A673 (cell line): ENCODE measurements at regions not wholly inside any gene's neighbourhood (a gene's known extent, or its start where the extent isn't known, plus 50 kb on each side); places are given as distances from the start of the nearest gene placed in this dataset.

Source experiments
- BruUV-seq: library from RNA; stranded (reverse); fragments of 400-500 nt; replicated peaks from 2 replicates; lab custom pipeline; 2021; lab: Mats Ljungman, UMichigan
- CTCF ChIA-PET: fragments of 300-600 bp; sonication (Branson Sonifier 250); formaldehyde crosslinking; loops from one replicate; lab custom pipeline; 2022; ENCODE audit warnings: antibody characterized with exemption; lab: Charles Lee
- POLR2A ChIA-PET: fragments of 300-600 bp; sonication (Branson Sonifier 250); formaldehyde crosslinking; loops from one replicate; lab custom pipeline; 2022; ENCODE audit warnings: antibody characterized with exemption; ENCODE audit not compliant: low non-redundant PET; lab: Charles Lee
- DNase-seq: peaks from one replicate; pipeline ENCODE4 v3.0.0-alpha.2; 2015; ENCODE audit warnings: low spot score
- H3K27ac ChIP-seq: fragments of 200-600 bp; sonication (generic); 2 replicates; pipeline ENCODE4 v1.5.1; 2016; ENCODE audit warnings: mixed run types, low read depth, mild to moderate bottlenecking, mixed read lengths, antibody characterized with exemption, low read length; ENCODE audit not compliant: poor library complexity, severe bottlenecking
- H3K27me3 ChIP-seq: fragments of 200-600 bp; sonication (generic); replicated peaks from 2 replicates; pipeline ENCODE4 v1.6.1; 2017; ENCODE audit warnings: mixed run types, low read depth, mild to moderate bottlenecking, mixed read lengths, antibody characterized with exemption, low read length; ENCODE audit not compliant: insufficient read depth, poor library complexity
- H3K36me3 ChIP-seq: fragments of 200-600 bp; sonication (generic); 2 replicates; pipeline ENCODE4 v1.6.1; 2016; ENCODE audit warnings: mixed run types, mild to moderate bottlenecking, mixed read lengths, antibody characterized with exemption, low read length; ENCODE audit not compliant: insufficient read depth, poor library complexity, severe bottlenecking
- H3K4me1 ChIP-seq: fragments of 200-600 bp; sonication (generic); 2 replicates; pipeline ENCODE4 v1.6.1; 2017; ENCODE audit warnings: mixed run types, mild to moderate bottlenecking, mixed read lengths, antibody characterized with exemption, low read length; ENCODE audit not compliant: insufficient read depth, poor library complexity, severe bottlenecking
- H3K4me3 ChIP-seq: fragments of 200-600 bp; sonication (generic); 2 replicates; pipeline ENCODE4 v1.5.1; 2016; ENCODE audit warnings: low read depth, mixed run types, mild to moderate bottlenecking, mixed read lengths, low read length; ENCODE audit not compliant: poor library complexity, severe bottlenecking
- H3K9me3 ChIP-seq: fragments of 200-600 bp; sonication (generic); 2 replicates; pipeline ENCODE4 v1.6.1; 2016; ENCODE audit warnings: mixed run types, low read depth, mild to moderate bottlenecking, mixed read lengths, antibody characterized with exemption, low read length; ENCODE audit not compliant: poor library complexity, severe bottlenecking
- EZH2 ChIP-seq: fragments of 200-600 bp; sonication (generic); IDR thresholded peaks from 2 replicates; pipeline ENCODE4 v1.6.1; 2017; ENCODE audit warnings: borderline replicate concordance, low read depth, mild to moderate bottlenecking, mixed read lengths, antibody characterized with exemption, low read length; ENCODE audit not compliant: poor library complexity, severe bottlenecking
- intact Hi-C: fragments of 100-400 bp; cut with micrococcal nuclease; formaldehyde crosslinking; loops from one replicate; pipeline ENCODE4 v1.10.0; 2022; ENCODE audit not compliant: unreplicated experiment
- TF ChIP-seq, protein P1 (sequence below): fragments of 300-800, 200-600 bp; sonication (generic); conservative IDR thresholded peaks from 2 replicates; pipeline ENCODE4 v1.5.1; 2017; ENCODE audit warnings: low read depth, mild to moderate bottlenecking, antibody characterized with exemption, low read length, moderate library complexity, mixed read lengths

DNA sequence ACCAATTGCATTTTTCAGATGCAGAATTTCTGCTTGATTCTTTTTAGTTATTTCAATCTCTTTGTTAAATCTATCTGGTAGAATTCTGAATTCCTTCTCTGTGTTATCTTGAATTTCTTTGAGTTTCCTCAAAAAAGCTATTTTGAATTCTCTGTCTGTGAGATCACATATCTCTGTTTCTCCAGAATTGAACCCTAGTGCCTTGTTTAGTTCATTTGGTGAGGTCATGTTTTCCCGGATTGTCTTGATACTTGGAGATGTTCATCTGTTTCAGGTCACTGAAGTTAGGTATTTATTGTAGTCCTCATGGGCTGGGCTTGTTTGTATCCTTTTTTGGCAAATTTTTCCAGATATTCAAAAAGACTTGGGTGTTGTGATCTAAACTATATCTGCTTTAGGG is 202.9 kb upstream of the SERP2 start:
- no TSS peak for BruUV-seq
- H3K4me3 ChIP-seq, result no peak overlapping the region
- H3K9me3 ChIP-seq, result no peaks in the 10 kb centered on the region
- no peaks in the 10 kb centered on the region for H3K27me3 ChIP-seq
- no peak overlapping the region for H3K27ac ChIP-seq
- DNase-seq, result no peak
- ChIA-PET POLR2A (interaction anchor here (0.7 kb wide), 1 partner anchor 10 kb away, joined by 4 read pairs; no protein-coding TSS in a partner anchor), CTCF (no interaction called here)
- no peaks in the 10 kb centered on the region for H3K4me1 ChIP-seq
- intact Hi-C loops, result no loop called here
- H3K36me3 ChIP-seq, result no peaks in the 10 kb centered on the region
- no peak for TF ChIP-seq EZH2
- TF ChIP-seq, protein P1, sequence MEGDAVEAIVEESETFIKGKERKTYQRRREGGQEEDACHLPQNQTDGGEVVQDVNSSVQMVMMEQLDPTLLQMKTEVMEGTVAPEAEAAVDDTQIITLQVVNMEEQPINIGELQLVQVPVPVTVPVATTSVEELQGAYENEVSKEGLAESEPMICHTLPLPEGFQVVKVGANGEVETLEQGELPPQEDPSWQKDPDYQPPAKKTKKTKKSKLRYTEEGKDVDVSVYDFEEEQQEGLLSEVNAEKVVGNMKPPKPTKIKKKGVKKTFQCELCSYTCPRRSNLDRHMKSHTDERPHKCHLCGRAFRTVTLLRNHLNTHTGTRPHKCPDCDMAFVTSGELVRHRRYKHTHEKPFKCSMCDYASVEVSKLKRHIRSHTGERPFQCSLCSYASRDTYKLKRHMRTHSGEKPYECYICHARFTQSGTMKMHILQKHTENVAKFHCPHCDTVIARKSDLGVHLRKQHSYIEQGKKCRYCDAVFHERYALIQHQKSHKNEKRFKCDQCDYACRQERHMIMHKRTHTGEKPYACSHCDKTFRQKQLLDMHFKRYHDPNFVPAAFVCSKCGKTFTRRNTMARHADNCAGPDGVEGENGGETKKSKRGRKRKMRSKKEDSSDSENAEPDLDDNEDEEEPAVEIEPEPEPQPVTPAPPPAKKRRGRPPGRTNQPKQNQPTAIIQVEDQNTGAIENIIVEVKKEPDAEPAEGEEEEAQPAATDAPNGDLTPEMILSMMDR, result no peak

DNA sequence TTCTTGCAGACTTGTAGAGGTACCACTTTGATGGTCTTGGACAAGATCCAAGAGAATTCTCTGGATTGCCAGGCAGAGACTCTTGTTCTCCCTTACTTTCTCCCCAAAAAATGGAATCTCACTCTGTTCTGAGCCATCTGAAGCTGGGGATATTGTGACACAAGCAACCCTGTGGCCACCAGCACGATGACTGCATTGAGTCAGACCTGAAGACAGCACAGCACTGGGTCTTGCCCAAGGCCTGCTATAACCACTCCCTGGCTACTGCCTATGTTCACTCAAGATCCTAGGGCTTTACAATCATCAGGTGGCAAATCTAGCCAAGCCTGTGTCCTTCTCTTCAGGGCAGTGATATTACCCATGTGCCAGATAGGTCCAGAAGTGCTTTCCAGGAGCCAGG is 202.5 kb upstream of the SERP2 start:
- H3K27me3 ChIP-seq, result no peaks in the 10 kb centered on the region
- DNase-seq, result no peak
- no peak overlapping the region for H3K27ac ChIP-seq
- ChIA-PET CTCF (no interaction called here), POLR2A (no interaction called here)
- no peak overlapping the region for H3K4me3 ChIP-seq
- intact Hi-C loops, result no loop called here
- no peaks in the 10 kb centered on the region for H3K4me1 ChIP-seq
- TF ChIP-seq, protein P1, result no peak
- TF ChIP-seq EZH2, result no peak
- H3K9me3 ChIP-seq, result no peaks in the 10 kb centered on the region
- no TSS peak for BruUV-seq
- H3K36me3 ChIP-seq, result no peaks in the 10 kb centered on the region

DNA sequence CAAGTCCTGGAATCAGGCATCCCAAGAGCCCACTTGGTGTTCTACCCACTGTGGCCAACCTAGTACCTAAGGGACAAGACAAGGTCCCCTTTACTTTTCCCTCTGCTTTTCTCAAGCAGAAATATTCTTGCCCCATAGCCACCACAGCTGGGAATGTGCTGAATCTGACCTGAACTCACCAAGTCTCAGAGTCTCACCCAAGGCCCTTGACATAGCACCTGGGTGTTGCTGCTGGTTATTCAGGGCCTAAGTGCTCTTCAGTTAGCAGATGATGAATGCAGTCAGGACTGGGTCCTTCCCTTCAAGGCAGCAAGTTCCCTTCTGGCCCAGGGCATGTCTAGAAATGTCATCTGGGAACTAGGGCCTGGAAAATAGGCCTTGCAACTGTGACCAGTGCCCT is 201.8 kb upstream of the SERP2 start:
- Histone ChIP-seq H3K4me1 (no peaks in the 10 kb centered on the region), H3K9me3 (no peaks in the 10 kb centered on the region), H3K4me3 (no peak overlapping the region), H3K27ac (no peak overlapping the region), H3K36me3 (no peaks in the 10 kb centered on the region), H3K27me3 (no peaks in the 10 kb centered on the region)
- ChIA-PET CTCF (no interaction called here), POLR2A (no interaction called here)
- BruUV-seq, result no TSS peak
- intact Hi-C loops, result no loop called here
- TF ChIP-seq EZH2, result no peak
- TF ChIP-seq, protein P1, result no peak
- DNase-seq, result no peak
